Daoy (cell line): ENCODE measurements at regions not wholly inside any gene's neighbourhood (a gene's known extent, or its start where the extent isn't known, plus 50 kb on each side); places are given as distances from the start of the nearest gene placed in this dataset.
A peak's percentile ranks its signal among the peaks of the same experiment; 100 is the strongest.

ENCODE experiments used
- DNase-seq: peaks from one replicate; pipeline ENCODE4 v3.0.0-alpha.2; 2015; ENCODE audit warnings: low read depth

GRCh38 chr12:76707772-76708171 is 56.1 kb upstream of the ZDHHC17 start:
- DNase-seq: no peak

GRCh38 chr12:76708296-76708695 is 55.6 kb upstream of the ZDHHC17 start:
- no peak for DNase-seq

GRCh38 chr12:76711241-76711640 is 52.7 kb upstream of the ZDHHC17 start:
- DNase-seq: no peak

GRCh38 chr12:76713130-76713529 is 50.8 kb upstream of the ZDHHC17 start:
- peak; percentile 29 for DNase-seq

GRCh38 chr12:76713986-76714385 is 49.9 kb upstream of the ZDHHC17 start:
- no peak for DNase-seq
